Astrocyte of the spinal cord (primary cell): ENCODE measurements at regions not wholly inside any gene's neighbourhood (a gene's known extent, or its start where the extent isn't known, plus 50 kb on each side); places are given as distances from the start of the nearest gene placed in this dataset.
"Not testable (repeated sequence)": the region's sequence is repeated elsewhere in the genome, so short reads cannot be mapped to it uniquely, and the experiment has no call there.

Source experiments
- DNase-seq: peaks from one replicate; pipeline ENCODE4 v3.0.0; 2011; ENCODE audit warnings: low read depth, low spot score
- H3K4me3 ChIP-seq: 2 replicates; pipeline ENCODE4 v1.5.1; 2011; ENCODE audit warnings: low read depth, mild to moderate bottlenecking, low read length, moderate library complexity
- in situ Hi-C: cut with HindIII; loops from 2 replicates; pipeline ENCODE4 v1.10.0; 2017; ENCODE audit warnings: low sequenced_read_pairs
- TF ChIP-seq, protein P1 (sequence below): IDR thresholded peaks from 2 replicates; pipeline ENCODE4 v1.5.1; 2012; ENCODE audit warnings: low read depth, mild to moderate bottlenecking, low read length, inconsistent platforms

- TF ChIP-seq, protein P1, sequence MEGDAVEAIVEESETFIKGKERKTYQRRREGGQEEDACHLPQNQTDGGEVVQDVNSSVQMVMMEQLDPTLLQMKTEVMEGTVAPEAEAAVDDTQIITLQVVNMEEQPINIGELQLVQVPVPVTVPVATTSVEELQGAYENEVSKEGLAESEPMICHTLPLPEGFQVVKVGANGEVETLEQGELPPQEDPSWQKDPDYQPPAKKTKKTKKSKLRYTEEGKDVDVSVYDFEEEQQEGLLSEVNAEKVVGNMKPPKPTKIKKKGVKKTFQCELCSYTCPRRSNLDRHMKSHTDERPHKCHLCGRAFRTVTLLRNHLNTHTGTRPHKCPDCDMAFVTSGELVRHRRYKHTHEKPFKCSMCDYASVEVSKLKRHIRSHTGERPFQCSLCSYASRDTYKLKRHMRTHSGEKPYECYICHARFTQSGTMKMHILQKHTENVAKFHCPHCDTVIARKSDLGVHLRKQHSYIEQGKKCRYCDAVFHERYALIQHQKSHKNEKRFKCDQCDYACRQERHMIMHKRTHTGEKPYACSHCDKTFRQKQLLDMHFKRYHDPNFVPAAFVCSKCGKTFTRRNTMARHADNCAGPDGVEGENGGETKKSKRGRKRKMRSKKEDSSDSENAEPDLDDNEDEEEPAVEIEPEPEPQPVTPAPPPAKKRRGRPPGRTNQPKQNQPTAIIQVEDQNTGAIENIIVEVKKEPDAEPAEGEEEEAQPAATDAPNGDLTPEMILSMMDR, result no peak
- in situ Hi-C loops, result no loop called here
- no peak for DNase-seq
- no peak overlapping the region for H3K4me3 ChIP-seq
Observed at GRCh38 chr4:141331534-141332358, 111.1 kb downstream of the ZNF330 start.

DNA sequence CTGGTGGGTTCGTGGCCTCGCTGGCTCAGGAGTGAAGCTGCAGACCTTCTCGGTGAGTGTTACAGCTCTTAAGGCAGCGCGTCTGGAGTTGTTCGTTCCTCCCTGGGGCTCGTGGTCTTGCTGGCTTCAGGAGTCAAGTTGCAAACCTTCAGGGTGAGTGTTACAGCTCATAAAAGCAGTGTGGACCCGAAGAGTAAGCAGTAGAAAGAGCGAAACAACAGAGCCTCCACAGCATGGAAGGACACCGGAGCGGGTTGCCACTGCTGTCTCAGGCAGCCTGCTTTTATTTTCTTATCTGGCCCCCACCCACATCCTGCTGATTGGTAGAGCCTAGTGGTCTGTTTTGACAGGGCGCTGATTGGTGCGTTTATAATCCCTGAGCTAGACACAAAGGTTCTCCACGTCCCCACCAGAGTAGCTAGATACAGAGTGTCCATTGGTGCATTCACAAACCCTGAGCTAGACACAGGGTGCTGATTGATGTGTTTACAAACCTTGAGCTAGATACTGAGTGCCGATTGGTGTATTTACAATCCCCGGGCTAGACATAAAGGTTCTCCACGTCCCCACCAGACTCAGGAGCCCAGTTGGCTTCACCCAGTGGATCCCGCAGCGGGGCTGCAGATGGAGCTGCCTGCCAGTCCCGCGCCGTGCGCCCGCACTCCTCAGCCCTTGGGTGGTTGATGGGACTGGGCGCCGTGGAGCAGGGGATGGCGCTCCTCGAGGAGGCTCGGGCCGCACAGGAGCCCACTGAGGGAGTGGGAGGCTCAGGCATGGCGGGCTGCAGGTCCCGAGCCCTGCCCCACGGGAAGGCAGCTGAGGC is 111.9 kb downstream of the ZNF330 start:
- H3K4me3 ChIP-seq, in situ Hi-C loops, DNase-seq: not testable (repeated sequence)

DNA sequence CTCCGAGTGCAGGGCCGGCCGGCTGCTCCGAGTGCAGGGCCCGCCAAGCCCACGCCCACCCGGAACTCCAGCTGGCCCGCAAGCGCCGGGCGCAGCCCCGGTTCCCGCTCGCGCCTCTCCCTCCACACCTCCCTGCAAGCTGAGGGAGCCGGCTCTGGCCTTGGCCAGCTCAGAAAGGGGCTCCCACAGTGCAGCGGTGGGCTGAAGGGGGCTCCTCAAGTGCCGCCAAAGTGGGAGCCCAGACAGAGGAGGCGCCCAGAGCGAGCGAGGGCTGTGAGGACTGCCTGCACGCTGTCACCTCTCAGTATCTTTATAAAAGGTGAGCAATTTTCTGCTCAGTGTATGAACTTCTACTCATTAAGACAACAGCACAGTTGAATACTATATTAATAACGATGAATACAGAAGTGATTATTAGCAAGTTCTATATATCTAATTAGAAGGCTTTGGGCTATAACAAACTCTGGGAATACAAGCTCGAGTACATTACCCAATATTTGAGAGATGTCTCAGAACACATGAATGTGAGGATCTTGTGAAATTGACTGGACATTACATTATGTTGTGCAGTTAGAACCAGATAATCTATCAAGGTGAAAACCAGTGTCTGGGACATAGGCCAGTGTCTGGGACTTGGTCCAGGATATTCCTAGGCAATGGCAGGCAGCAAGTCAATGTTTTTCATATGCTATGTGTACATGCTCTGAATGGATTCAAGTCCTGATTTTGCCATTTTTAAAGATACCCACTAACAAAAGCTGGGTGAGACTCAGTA is 112.9 kb downstream of the ZNF330 start:
- DNase-seq, result peak; percentile 67
- H3K4me3 ChIP-seq, in situ Hi-C loops: not testable (repeated sequence)

DNA sequence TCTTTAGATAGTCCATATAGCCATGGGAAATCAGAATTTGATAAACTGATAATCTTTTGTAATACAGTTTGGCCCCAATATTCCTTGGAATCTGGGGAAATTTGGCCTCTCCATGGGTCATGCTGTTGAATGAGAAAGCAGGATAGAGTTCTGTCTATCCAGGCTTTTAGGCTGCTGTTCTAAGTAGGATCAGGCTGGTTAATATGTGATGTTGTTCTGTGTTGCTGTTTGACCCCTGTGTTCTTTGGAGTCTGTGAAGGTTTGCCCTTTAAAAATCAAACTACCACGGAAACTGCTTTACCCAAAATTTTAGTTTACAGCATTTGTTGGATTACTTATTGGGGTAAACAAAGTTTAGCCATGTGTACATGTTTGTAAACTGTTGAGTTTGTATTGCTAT is 114.5 kb downstream of the ZNF330 start:
- in situ Hi-C loops, result no loop called here
- no peak for DNase-seq
- TF ChIP-seq, protein P1, result no peak
- no peak overlapping the region for H3K4me3 ChIP-seq

- DNase-seq, result no peak
- TF ChIP-seq, protein P1, result no peak
- no peak overlapping the region for H3K4me3 ChIP-seq
- in situ Hi-C loops, result no loop called here
Observed at GRCh38 chr4:141338238-141338637, 117.5 kb downstream of the ZNF330 start.

DNA sequence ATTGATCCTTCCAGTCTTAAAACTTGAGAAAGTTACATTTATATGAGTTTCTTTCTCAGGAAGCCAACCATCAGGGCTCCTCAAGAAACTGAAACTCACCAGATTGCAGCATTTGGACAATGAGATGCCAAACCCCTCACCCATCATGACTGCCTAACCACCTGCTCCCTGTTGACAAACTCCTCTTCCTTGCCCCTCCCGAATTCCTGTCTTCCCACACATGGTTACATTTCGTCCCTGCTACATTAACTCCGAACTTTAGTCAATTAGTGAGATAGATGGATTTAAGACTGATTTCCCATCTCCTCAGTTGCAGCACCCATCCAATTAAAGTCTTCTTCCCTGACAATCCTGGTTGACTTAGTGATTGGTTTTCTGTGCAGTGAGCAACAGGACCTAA is 118.7 kb downstream of the ZNF330 start:
- in situ Hi-C loops, result no loop called here
- H3K4me3 ChIP-seq, result no peak overlapping the region
- no peak for DNase-seq
- TF ChIP-seq, protein P1, result no peak

DNA sequence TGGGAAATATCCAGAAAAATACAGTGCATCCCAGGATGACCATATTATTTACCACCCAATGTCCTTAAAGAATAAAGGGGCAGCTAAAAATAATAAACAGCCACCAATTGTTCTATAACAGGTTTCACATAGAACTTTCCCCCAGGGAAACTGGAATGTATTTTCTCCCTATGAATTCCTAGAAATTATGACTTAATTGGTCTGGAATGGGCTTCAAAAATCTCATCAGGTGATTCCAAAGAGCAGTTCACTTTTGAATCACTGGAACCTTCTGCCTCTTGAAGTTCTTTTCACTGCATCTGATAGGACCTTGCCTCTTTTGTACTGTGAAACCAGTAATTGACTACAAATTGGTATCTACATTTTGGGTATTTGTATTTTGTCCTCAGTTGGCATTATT is 119.3 kb downstream of the ZNF330 start:
- TF ChIP-seq, protein P1, result no peak
- DNase-seq, result no peak
- H3K4me3 ChIP-seq, result no peak overlapping the region
- in situ Hi-C loops, result no loop called here
